Gastrocnemius medialis (tissue), 4 donors: ENCODE measurements at regions not wholly inside any gene's neighbourhood (a gene's known extent, or its start where the extent isn't known, plus 50 kb on each side); places are given as distances from the start of the nearest gene placed in this dataset.

Experiments used
- ATAC-seq, 2 donors: fragments of 150-250 bp; one replicate each; pipeline ENCODE4 v1.9.1; 2016
- DNase-seq, 2 donors: peaks; one replicate each; pipeline ENCODE4 v3.0.0-alpha.2; 2019
- H3K27ac ChIP-seq, 4 donors: fragments of 200-600 bp; sonication (generic); 1 replicate in 1 of 4; 2 replicates in 3 of 4; pipeline ENCODE4 v1.5.1; 2016 to 2018; ENCODE audit warnings: mild to moderate bottlenecking in 2 of 4, moderate library complexity in 1 of 4
- H3K27me3 ChIP-seq, 3 donors: fragments of 200-600 bp; sonication (generic) in 2 of 3; 1 replicate in 1 of 3; 2 replicates in 2 of 3; pipeline versions ENCODE4 v1.5.1 to v1.6.0; 2016 to 2019; ENCODE audit warnings: mild to moderate bottlenecking in 1 of 3, moderate library complexity in 1 of 3
- H3K36me3 ChIP-seq, 2 donors: fragments of 200-600 bp; sonication (generic) in 1 of 2; one replicate each; pipeline ENCODE4 v1.5.1; 2017 to 2018
- H3K4me1 ChIP-seq, 2 donors: fragments of 200-600 bp; sonication (generic) in 1 of 2; one replicate each; pipeline ENCODE4 v1.5.1; 2016 to 2017; ENCODE audit warnings: mild to moderate bottlenecking in 2 of 2
- H3K4me3 ChIP-seq, 4 donors: fragments of 200-600 bp; sonication (generic) in 3 of 4; 1 replicate in 1 of 4; 2 replicates in 3 of 4; pipeline ENCODE4 v1.5.1; 2016 to 2019; ENCODE audit warnings: mild to moderate bottlenecking in 2 of 4
- H3K9me3 ChIP-seq, 3 donors: fragments of 200-600 bp; sonication (generic) in 2 of 3; 1 replicate in 1 of 3; 2 replicates in 2 of 3; pipeline ENCODE4 v1.5.1; 2016 to 2019
- POLR2A ChIP-seq, 2 donors: fragments of 450-650 bp; IDR thresholded peaks; one replicate each; pipeline ENCODE4 v1.6.1; 2017; ENCODE audit warnings: antibody characterized with exemption in 2 of 2, mild to moderate bottlenecking in 2 of 2, moderate library complexity in 2 of 2
- in situ Hi-C, 4 donors: fragments of 200-750 bp; cut with MboI; loops; one replicate each; pipeline versions ENCODE4 v1.15.0 to v1.8.0; 2017; ENCODE audit warnings: low sequenced_read_pairs in 4 of 4
- intact Hi-C: fragments of 100-400 bp; cut with DNase I; formaldehyde crosslinking; loops from one replicate; pipeline ENCODE4 v1.15.1; 2023; ENCODE audit warnings: low total_unique reads
- TF ChIP-seq, protein P1 (sequence below), 5 experiments: fragments of 450-650 bp in 3 of 5; fragments of 200-600 bp in 2 of 5; sonication (generic) in 2 of 5; IDR thresholded peaks in 4 of 5; conservative IDR thresholded peaks in 1 of 5; 1 replicate in 4 of 5; 2 replicates in 1 of 5; pipeline ENCODE4 v1.5.1; 2016 to 2019; ENCODE audit warnings: antibody characterized with exemption in 5 of 5, mild to moderate bottlenecking in 3 of 5, moderate library complexity in 3 of 5

DNA sequence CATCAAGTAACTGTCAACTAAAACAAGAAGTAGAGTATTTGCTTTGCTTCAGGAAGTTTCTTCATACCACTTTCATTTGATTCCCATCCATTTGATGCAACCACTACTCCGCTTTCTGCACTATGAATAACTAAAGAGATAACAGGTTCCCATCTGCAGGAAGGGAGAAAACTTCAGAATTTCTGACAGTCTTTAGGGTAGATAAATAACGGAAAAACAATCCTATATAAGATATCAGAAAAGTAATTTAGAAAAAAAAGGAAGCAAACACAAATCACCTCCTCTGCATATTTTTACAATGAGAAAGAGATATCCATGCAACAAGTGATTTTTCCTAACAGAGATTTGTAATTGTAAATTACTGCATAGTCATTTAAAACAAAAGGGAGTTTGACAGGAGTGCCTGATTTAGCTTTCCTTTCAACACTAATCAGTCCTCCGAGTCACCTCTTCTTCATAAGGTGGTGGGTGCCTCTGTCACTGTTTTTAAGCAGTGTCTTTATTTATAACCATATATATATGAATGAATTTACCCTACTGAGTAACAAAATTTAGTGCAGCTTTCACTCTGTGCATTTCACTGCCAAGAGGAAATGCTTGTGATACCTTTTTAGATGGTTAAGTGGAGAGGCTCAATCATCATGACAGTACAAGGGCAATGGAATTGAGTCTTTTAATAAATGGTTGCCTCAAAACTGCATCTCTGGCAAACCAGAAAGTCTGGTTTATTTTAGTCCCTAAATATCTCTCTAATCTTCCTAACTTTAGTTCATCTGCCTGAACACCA lies 1920.4 kb downstream of the MRPL39 start:
- Histone ChIP-seq H3K36me3 (no peaks in the 10 kb centered on the region), H3K27ac (no peak overlapping the region), H3K4me3 (no peak overlapping the region), H3K9me3 (no peaks in the 10 kb centered on the region), H3K27me3 (no peaks in the 10 kb centered on the region), H3K4me1 (no peaks in the 10 kb centered on the region)
- DNase-seq (no peak), ATAC-seq (no peak)
- in situ Hi-C loops (no loop called here), intact Hi-C loops (no loop called here)
- no peak for TF ChIP-seq POLR2A (IDR thresholded peaks at IDR 0.05)
- TF ChIP-seq, protein P1, sequence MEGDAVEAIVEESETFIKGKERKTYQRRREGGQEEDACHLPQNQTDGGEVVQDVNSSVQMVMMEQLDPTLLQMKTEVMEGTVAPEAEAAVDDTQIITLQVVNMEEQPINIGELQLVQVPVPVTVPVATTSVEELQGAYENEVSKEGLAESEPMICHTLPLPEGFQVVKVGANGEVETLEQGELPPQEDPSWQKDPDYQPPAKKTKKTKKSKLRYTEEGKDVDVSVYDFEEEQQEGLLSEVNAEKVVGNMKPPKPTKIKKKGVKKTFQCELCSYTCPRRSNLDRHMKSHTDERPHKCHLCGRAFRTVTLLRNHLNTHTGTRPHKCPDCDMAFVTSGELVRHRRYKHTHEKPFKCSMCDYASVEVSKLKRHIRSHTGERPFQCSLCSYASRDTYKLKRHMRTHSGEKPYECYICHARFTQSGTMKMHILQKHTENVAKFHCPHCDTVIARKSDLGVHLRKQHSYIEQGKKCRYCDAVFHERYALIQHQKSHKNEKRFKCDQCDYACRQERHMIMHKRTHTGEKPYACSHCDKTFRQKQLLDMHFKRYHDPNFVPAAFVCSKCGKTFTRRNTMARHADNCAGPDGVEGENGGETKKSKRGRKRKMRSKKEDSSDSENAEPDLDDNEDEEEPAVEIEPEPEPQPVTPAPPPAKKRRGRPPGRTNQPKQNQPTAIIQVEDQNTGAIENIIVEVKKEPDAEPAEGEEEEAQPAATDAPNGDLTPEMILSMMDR (IDR thresholded peaks at IDR 0.05 in 4 of 5, conservative IDR thresholded peaks at IDR 0.05 in 1 of 5) = no peak

DNA sequence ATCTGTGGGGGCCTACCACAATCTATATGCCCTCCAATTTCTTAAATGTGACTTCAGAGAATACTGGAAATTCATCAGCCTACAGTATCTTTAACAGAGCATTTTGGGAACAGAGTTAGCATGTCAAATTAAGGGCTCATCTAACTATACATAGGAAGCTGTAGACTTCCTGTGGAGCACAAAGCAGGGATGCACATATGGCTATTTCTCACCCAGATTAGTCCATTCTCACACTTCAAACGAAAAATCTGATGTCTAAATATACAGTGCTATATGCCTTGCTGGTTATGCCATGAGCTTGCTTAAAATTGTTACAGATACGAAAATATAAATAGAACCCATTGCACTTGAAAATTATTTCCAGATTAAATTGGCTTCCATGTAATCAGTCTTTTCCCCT lies 1922.8 kb downstream of the MRPL39 start:
- in situ Hi-C loops (no loop called here), intact Hi-C loops (no loop called here)
- TF ChIP-seq, protein P1 (IDR thresholded peaks at IDR 0.05 in 4 of 5, conservative IDR thresholded peaks at IDR 0.05 in 1 of 5) = no peak
- TF ChIP-seq POLR2A (IDR thresholded peaks at IDR 0.05) = no peak
- Histone ChIP-seq H3K4me1 (no peaks in the 10 kb centered on the region), H3K9me3 (no peaks in the 10 kb centered on the region), H3K27ac (no peak overlapping the region), H3K27me3 (no peaks in the 10 kb centered on the region), H3K4me3 (no peak overlapping the region), H3K36me3 (no peaks in the 10 kb centered on the region)
- ATAC-seq (no peak), DNase-seq (no peak)

DNA sequence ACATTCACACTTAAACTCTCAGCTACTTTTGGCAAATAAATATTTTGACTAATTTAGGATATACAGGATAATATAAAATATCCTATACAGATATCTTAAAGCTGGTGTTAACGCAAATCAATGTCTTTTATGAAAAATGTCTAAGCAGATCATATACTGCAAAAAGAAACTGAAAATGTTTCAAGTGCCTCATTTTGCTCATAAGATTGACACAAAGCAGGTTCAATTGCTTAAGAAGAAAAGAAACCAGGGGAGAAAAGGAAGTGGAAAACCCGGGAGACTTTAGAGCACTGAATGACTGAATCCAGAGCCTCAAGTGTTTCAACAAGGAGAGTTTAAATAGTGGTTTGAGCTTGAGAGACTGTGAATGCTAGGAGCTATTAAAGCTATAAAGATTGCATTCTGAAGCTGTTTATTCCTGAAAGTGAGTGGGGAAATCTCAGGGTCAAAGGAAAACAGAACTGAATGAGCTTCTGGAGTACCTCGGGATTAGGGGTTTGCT lies 1943.0 kb downstream of the MRPL39 start:
- Histone ChIP-seq H3K27ac (no peak overlapping the region), H3K9me3 (no peaks in the 10 kb centered on the region), H3K36me3 (no peaks in the 10 kb centered on the region), H3K27me3 (no peaks in the 10 kb centered on the region), H3K4me1 (no peaks in the 10 kb centered on the region), H3K4me3 (no peak overlapping the region)
- in situ Hi-C loops (no loop called here), intact Hi-C loops (no loop called here)
- no peak for DNase-seq
- no peak for TF ChIP-seq POLR2A (IDR thresholded peaks at IDR 0.05)
- TF ChIP-seq, protein P1 (IDR thresholded peaks at IDR 0.05 in 4 of 5, conservative IDR thresholded peaks at IDR 0.05 in 1 of 5) = no peak
- ATAC-seq = no peak

DNA sequence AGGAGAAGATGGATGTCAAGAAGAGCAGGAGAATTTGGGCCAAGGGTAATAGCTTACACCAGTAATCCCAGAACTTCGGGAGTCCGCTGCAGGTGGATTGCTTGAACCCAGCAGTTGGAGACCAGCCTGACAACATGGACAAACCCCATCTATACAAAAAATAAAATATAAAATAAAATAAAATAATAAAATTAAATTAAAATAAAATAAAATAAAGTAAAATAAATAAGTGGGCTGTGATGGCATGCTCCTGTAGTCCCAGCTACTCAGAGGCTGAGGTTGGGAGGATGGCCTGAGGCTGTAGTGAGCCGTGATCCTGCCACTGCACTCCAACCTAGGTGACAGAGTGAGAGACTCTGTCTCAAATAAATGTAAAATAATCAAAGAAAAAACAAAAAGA lies 1946.7 kb downstream of the MRPL39 start:
- ATAC-seq (no peak), DNase-seq (no peak)
- H3K9me3 ChIP-seq = no peaks in the 10 kb centered on the region
- H3K27ac ChIP-seq = no peak overlapping the region
- intact Hi-C loops (no loop called here), in situ Hi-C loops (no loop called here)
- no peaks in the 10 kb centered on the region for H3K36me3 ChIP-seq
- no peak overlapping the region for H3K4me3 ChIP-seq
- TF ChIP-seq, protein P1 (IDR thresholded peaks at IDR 0.05 in 4 of 5, conservative IDR thresholded peaks at IDR 0.05 in 1 of 5) = no peak
- H3K27me3 ChIP-seq = no peaks in the 10 kb centered on the region
- H3K4me1 ChIP-seq = no peaks in the 10 kb centered on the region
